H9 (cell line): ENCODE measurements at regions not wholly inside any gene's neighbourhood (a gene's known extent, or its start where the extent isn't known, plus 50 kb on each side); places are given as distances from the start of the nearest gene placed in this dataset.

Source experiments
- DNase-seq: peaks from one replicate; pipeline ENCODE4 v3.0.0-alpha.2; 2017
- H2AFZ ChIP-seq: one replicate; pipeline ENCODE4 v1.6.1; 2013; ENCODE audit warnings: mild to moderate bottlenecking, low read length, control low read depth, moderate library complexity
- H2AK5ac ChIP-seq: 2 replicates; pipeline ENCODE4 v1.6.1; 2013; ENCODE audit warnings: low read length, control low read depth, mixed read lengths; ENCODE audit not compliant: insufficient read length
- H2BK120ac ChIP-seq: one replicate; pipeline ENCODE4 v1.6.1; 2013; ENCODE audit warnings: low read depth, mild to moderate bottlenecking, low read length, control low read depth, inconsistent platforms; ENCODE audit not compliant: poor library complexity, severe bottlenecking
- H2BK12ac ChIP-seq: 2 replicates; pipeline ENCODE4 v1.6.1; 2013; ENCODE audit warnings: low read length, control low read depth, mixed read lengths, low read depth; ENCODE audit not compliant: insufficient read length
- H2BK15ac ChIP-seq: 2 replicates; pipeline ENCODE4 v1.6.1; 2013; ENCODE audit warnings: low read depth, low read length, control low read depth
- H2BK20ac ChIP-seq: one replicate; pipeline ENCODE4 v1.6.1; 2013; ENCODE audit warnings: low read depth, mild to moderate bottlenecking, low read length, control low read depth, inconsistent platforms; ENCODE audit not compliant: poor library complexity, severe bottlenecking
- H2BK5ac ChIP-seq: 2 replicates; pipeline ENCODE4 v1.6.1; 2013; ENCODE audit warnings: low read length, control low read depth, mixed read lengths; ENCODE audit not compliant: insufficient read length
- H3K14ac ChIP-seq: 2 replicates; pipeline ENCODE4 v1.6.1; 2013; ENCODE audit warnings: low read length, control low read depth; ENCODE audit not compliant: insufficient read depth
- H3K18ac ChIP-seq: 2 replicates; pipeline ENCODE4 v1.6.1; 2013; ENCODE audit warnings: low read depth, mild to moderate bottlenecking, mixed read lengths, low read length, control low read depth; ENCODE audit not compliant: insufficient read length
- H3K23ac ChIP-seq: 2 replicates; pipeline ENCODE4 v1.6.1; 2013; ENCODE audit warnings: low read length, control low read depth, mixed read lengths, low read depth; ENCODE audit not compliant: insufficient read length
- H3K23me2 ChIP-seq: 2 replicates; pipeline ENCODE4 v1.6.1; 2013; ENCODE audit warnings: low read depth, mild to moderate bottlenecking, mixed read lengths, low read length, control low read depth; ENCODE audit not compliant: insufficient read length, poor library complexity, severe bottlenecking
- H3K27ac ChIP-seq: 2 replicates; pipeline ENCODE4 v1.5.1; 2013; ENCODE audit warnings: low read length, control low read depth, mixed read lengths, low read depth; ENCODE audit not compliant: insufficient read length
- H3K27me3 ChIP-seq: 2 replicates; pipeline ENCODE4 v1.6.1; 2013; ENCODE audit warnings: low read length, control low read depth, inconsistent platforms; ENCODE audit not compliant: insufficient read depth
- H3K4ac ChIP-seq: 2 replicates; pipeline ENCODE4 v1.6.1; 2013; ENCODE audit warnings: low read depth, mild to moderate bottlenecking, control low read depth, inconsistent platforms, low read length, moderate library complexity
- H3K4me1 ChIP-seq: 2 replicates; pipeline ENCODE4 v1.6.1; 2013; ENCODE audit warnings: low read length, control low read depth, inconsistent platforms; ENCODE audit not compliant: insufficient read depth
- H3K4me2 ChIP-seq: 2 replicates; pipeline ENCODE4 v1.6.1; 2013; ENCODE audit warnings: low read length, control low read depth, mixed read lengths; ENCODE audit not compliant: insufficient read length, insufficient read depth
- H3K56ac ChIP-seq: 2 replicates; pipeline ENCODE4 v1.6.1; 2013; ENCODE audit warnings: low read depth, mild to moderate bottlenecking, mixed read lengths, low read length, control low read depth; ENCODE audit not compliant: insufficient read length
- H3K79me1 ChIP-seq: 2 replicates; pipeline ENCODE4 v1.6.1; 2013; ENCODE audit warnings: low read depth, mild to moderate bottlenecking, moderate library complexity, low read length, control low read depth, inconsistent platforms; ENCODE audit not compliant: insufficient read depth, poor library complexity, severe bottlenecking
- H3K79me2 ChIP-seq: 2 replicates; pipeline ENCODE4 v1.6.1; 2013; ENCODE audit warnings: low read length, control low read depth, inconsistent platforms; ENCODE audit not compliant: insufficient read depth
- H3K9ac ChIP-seq: 2 replicates; pipeline ENCODE4 v1.6.1; 2013; ENCODE audit warnings: low read length, control low read depth, mixed read lengths; ENCODE audit not compliant: insufficient read length; ENCODE audit errors: extremely low read depth
- H3K9me3 ChIP-seq: one replicate; pipeline ENCODE4 v1.6.1; 2013; ENCODE audit warnings: low read depth, low read length, inconsistent platforms; ENCODE audit not compliant: control insufficient read depth
- H3T11ph ChIP-seq: one replicate; pipeline ENCODE4 v1.6.1; 2013; ENCODE audit warnings: mild to moderate bottlenecking, low read length, control low read depth, inconsistent platforms
- H4K20me1 ChIP-seq: one replicate; pipeline ENCODE4 v1.6.1; 2013; ENCODE audit not compliant: control insufficient read depth, insufficient read length, insufficient read depth
- H4K5ac ChIP-seq: 2 replicates; pipeline ENCODE4 v1.6.1; 2013; ENCODE audit warnings: low read depth, mild to moderate bottlenecking, mixed read lengths, low read length, control low read depth; ENCODE audit not compliant: insufficient read length
- H4K8ac ChIP-seq: replicated peaks from 2 replicates; pipeline ENCODE4 v1.6.1; 2013; ENCODE audit warnings: low read length, control low read depth, mixed read lengths, low read depth; ENCODE audit not compliant: insufficient read length
- H4K91ac ChIP-seq: 2 replicates; pipeline ENCODE4 v1.6.1; 2013; ENCODE audit warnings: low read depth, mild to moderate bottlenecking, moderate library complexity, mixed read lengths, low read length, control low read depth; ENCODE audit not compliant: insufficient read length
- H3K27ac Mint-ChIP-seq, 3 experiments: 2 replicates in 2 of 3; 3 replicates in 1 of 3; pipeline ENCODE4 v1.8.0; 2020 to 2021; ENCODE audit warnings: mixed read lengths in 3 of 3, mild to moderate bottlenecking in 1 of 3, moderate library complexity in 1 of 3
- H3K27me3 Mint-ChIP-seq: 2 replicates; pipeline ENCODE4 v1.8.0; 2021; ENCODE audit warnings: low read depth, mild to moderate bottlenecking, moderate library complexity, mixed read lengths
- H3K36me3 Mint-ChIP-seq, 3 experiments: 2 replicates in 2 of 3; 3 replicates in 1 of 3; pipeline ENCODE4 v1.8.0; 2020 to 2021; ENCODE audit warnings: low read depth in 3 of 3, mixed read lengths in 3 of 3; ENCODE audit not compliant: insufficient read depth in 1 of 3
- H3K4me1 Mint-ChIP-seq, 2 experiments: 2 replicates each; pipeline ENCODE4 v1.8.0; 2020; ENCODE audit warnings: mixed read lengths in 2 of 2
- H3K4me3 Mint-ChIP-seq, 2 experiments: 2 replicates in 1 of 2; 3 replicates in 1 of 2; pipeline ENCODE4 v1.8.0; 2020 to 2021; ENCODE audit warnings: mild to moderate bottlenecking in 2 of 2, mixed read lengths in 2 of 2, moderate library complexity in 1 of 2
- H3K9me3 Mint-ChIP-seq, 2 experiments: 2 replicates in 1 of 2; 3 replicates in 1 of 2; pipeline ENCODE4 v1.8.0; 2020; ENCODE audit warnings: mild to moderate bottlenecking in 2 of 2, mixed read lengths in 2 of 2, moderate library complexity in 1 of 2
- WGBS: extraction: QIAGEN DNeasy Blood & Tissue Kit; methylation state at CpG from one replicate; pipeline ENCODE4 v1.1.7; 2013; ENCODE audit warnings: missing lambda C conversion rate, low lambda C conversion rate, mixed read lengths; ENCODE audit not compliant: insufficient read length; ENCODE audit errors: extremely low coverage; 5-methylcytosine and 5-hydroxymethylcytosine counted together
- TF ChIP-seq, protein P1 (sequence below): fragments of 200-600 bp; sonication (generic); conservative IDR thresholded peaks from 3 replicates; pipeline ENCODE4 v1.8.0; 2021; ENCODE audit warnings: antibody characterized with exemption, mild to moderate bottlenecking

DNA sequence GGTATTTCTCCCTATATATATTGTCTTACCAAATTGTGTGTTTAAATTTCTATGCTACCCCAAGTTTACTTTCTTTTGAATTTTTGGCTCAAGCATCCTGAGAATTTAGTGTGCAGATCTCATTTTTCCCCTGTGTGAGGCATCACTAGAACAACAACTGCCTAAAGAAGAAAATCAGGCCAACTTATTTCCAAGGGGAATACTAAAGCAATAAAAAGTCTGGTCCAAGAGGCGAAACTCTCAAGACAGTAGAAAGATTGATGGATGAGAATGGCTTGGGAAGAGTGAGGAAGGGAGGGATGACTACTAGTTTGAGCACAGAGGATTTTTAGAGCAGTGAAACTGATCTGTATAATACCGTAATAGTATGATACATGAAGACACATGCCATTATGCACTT, 86.3 kb upstream of the CFAP20DC start:
- no peak overlapping the region for H3K27ac ChIP-seq
- no peaks in the 10 kb centered on the region for H3K27me3 ChIP-seq
- H3K27me3 Mint-ChIP-seq: no peaks in the 10 kb centered on the region
- no peaks in the 10 kb centered on the region for H3K23me2 ChIP-seq
- DNase-seq: no peak
- no peaks in the 10 kb centered on the region for H3K9me3 ChIP-seq
- H3K4ac ChIP-seq: no peak overlapping the region
- no peaks in the 10 kb centered on the region for H3K79me2 ChIP-seq
- no CpG with 5 or more reads among the region's 2 CpGs for WGBS
- no peak overlapping the region for H2BK15ac ChIP-seq
- H3K9me3 Mint-ChIP-seq: no peaks in the 10 kb centered on the region
- H4K91ac ChIP-seq: no peak overlapping the region
- no peak overlapping the region for H2BK5ac ChIP-seq
- H3K23ac ChIP-seq: no peak overlapping the region
- no peak overlapping the region for H3K14ac ChIP-seq
- no peak overlapping the region for H2BK12ac ChIP-seq
- no peaks in the 10 kb centered on the region for H3K79me1 ChIP-seq
- H3T11ph ChIP-seq: no peak overlapping the region
- no peak overlapping the region for H2AK5ac ChIP-seq
- H3K4me2 ChIP-seq: no peak overlapping the region
- no peak overlapping the region for H2BK120ac ChIP-seq
- no peaks in the 10 kb centered on the region for H3K36me3 Mint-ChIP-seq
- no peaks in the 10 kb centered on the region for H4K20me1 ChIP-seq
- H2BK20ac ChIP-seq: no peak overlapping the region
- peaks cover 6 to 13% of the 10 kb centered on the region in 2 experiments for H3K4me1 Mint-ChIP-seq
- H4K5ac ChIP-seq: no peak overlapping the region
- H3K4me1 ChIP-seq: no peaks in the 10 kb centered on the region
- no peak overlapping the region for H3K9ac ChIP-seq
- no peak overlapping the region for H2AFZ ChIP-seq
- no peak overlapping the region for H3K18ac ChIP-seq
- no peak overlapping the region for H3K4me3 Mint-ChIP-seq
- no peak overlapping the region for H3K27ac Mint-ChIP-seq
- TF ChIP-seq, protein P1, sequence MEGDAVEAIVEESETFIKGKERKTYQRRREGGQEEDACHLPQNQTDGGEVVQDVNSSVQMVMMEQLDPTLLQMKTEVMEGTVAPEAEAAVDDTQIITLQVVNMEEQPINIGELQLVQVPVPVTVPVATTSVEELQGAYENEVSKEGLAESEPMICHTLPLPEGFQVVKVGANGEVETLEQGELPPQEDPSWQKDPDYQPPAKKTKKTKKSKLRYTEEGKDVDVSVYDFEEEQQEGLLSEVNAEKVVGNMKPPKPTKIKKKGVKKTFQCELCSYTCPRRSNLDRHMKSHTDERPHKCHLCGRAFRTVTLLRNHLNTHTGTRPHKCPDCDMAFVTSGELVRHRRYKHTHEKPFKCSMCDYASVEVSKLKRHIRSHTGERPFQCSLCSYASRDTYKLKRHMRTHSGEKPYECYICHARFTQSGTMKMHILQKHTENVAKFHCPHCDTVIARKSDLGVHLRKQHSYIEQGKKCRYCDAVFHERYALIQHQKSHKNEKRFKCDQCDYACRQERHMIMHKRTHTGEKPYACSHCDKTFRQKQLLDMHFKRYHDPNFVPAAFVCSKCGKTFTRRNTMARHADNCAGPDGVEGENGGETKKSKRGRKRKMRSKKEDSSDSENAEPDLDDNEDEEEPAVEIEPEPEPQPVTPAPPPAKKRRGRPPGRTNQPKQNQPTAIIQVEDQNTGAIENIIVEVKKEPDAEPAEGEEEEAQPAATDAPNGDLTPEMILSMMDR: no peak
- no peak overlapping the region for H4K8ac ChIP-seq
- H3K56ac ChIP-seq: no peak overlapping the region
